ENCODE measurements at regions not wholly inside any gene's neighbourhood (a gene's known extent, or its start where the extent isn't known, plus 50 kb on each side); places are given as distances from the start of the nearest gene placed in this dataset.
"Not testable (repeated sequence)": the region's sequence is repeated elsewhere in the genome, so short reads cannot be mapped to it uniquely, and the experiment has no call there.

- no peak for DNase-seq (ENCODE audit: low spot score)
Observed at GRCh38 chr3:146382386-146382785, 87.0 kb downstream of the PLSCR2 start.

- DNase-seq (ENCODE audit: low spot score), result peak; percentile 10
Observed at GRCh38 chr3:146380046-146380445, 89.3 kb downstream of the PLSCR2 start.

GRCh38 chr3:146375219-146375618, 94.1 kb downstream of the PLSCR2 start:
- no peak for DNase-seq (ENCODE audit: low spot score)

- DNase-seq (ENCODE audit: low spot score), result no peak
Observed at GRCh38 chr3:146374146-146374545, 95.2 kb downstream of the PLSCR2 start.

- DNase-seq (ENCODE audit: low spot score), result no peak
Observed at GRCh38 chr3:146371902-146372301, 97.5 kb downstream of the PLSCR2 start.

- DNase-seq (ENCODE audit: low spot score), result no peak
Observed at GRCh38 chr3:146368882-146369523, 100.4 kb downstream of the PLSCR2 start.

- no peak for DNase-seq (ENCODE audit: low spot score)
Observed at GRCh38 chr3:146359841-146360240, 108.9 kb upstream of the PLSCR4 start.

GRCh38 chr3:146354421-146354820, 103.5 kb upstream of the PLSCR4 start:
- not testable (repeated sequence) for DNase-seq (ENCODE audit: low spot score)

- DNase-seq (ENCODE audit: low spot score), result no peak
Observed at GRCh38 chr3:146350852-146351251, 99.9 kb upstream of the PLSCR4 start.

- no peak for DNase-seq (ENCODE audit: low spot score)
Observed at GRCh38 chr3:146345900-146346299, 95.0 kb upstream of the PLSCR4 start.

GRCh38 chr3:146343551-146343950, 92.6 kb upstream of the PLSCR4 start:
- DNase-seq (ENCODE audit: low spot score), result no peak

- DNase-seq (ENCODE audit: low spot score), result no peak
Observed at GRCh38 chr3:146342989-146343388, 92.1 kb upstream of the PLSCR4 start.

GRCh38 chr3:146339349-146339748, 88.4 kb upstream of the PLSCR4 start:
- no peak for DNase-seq (ENCODE audit: low spot score)

GRCh38 chr3:146337991-146338390, 87.1 kb upstream of the PLSCR4 start:
- no peak for DNase-seq (ENCODE audit: low spot score)

GRCh38 chr3:146335386-146335785, 84.5 kb upstream of the PLSCR4 start:
- DNase-seq (ENCODE audit: low spot score), result no peak

GRCh38 chr3:146334151-146334550, 83.2 kb upstream of the PLSCR4 start:
- DNase-seq (ENCODE audit: low spot score), result no peak

- no peak for DNase-seq (ENCODE audit: low spot score)
Observed at GRCh38 chr3:146331967-146332366, 81.1 kb upstream of the PLSCR4 start.

GRCh38 chr3:146326875-146327543, 76.1 kb upstream of the PLSCR4 start:
- DNase-seq (ENCODE audit: low spot score), result peak; percentile 10

GRCh38 chr3:146325170-146325569, 74.3 kb upstream of the PLSCR4 start:
- DNase-seq (ENCODE audit: low spot score), result no peak

- DNase-seq (ENCODE audit: low spot score), result no peak
Observed at GRCh38 chr3:146322216-146322817, 71.4 kb upstream of the PLSCR4 start.

GRCh38 chr3:146314871-146315270, 64.0 kb upstream of the PLSCR4 start:
- no peak for DNase-seq (ENCODE audit: low spot score)

- DNase-seq (ENCODE audit: low spot score), result no peak
Observed at GRCh38 chr3:146313746-146314111, 62.8 kb upstream of the PLSCR4 start.

GRCh38 chr3:146313031-146313745, 62.3 kb upstream of the PLSCR4 start:
- DNase-seq (ENCODE audit: low spot score), result no peak

All from HuH-7 (cell line).